ENCODE measurements at regions not wholly inside any gene's neighbourhood (a gene's known extent, or its start where the extent isn't known, plus 50 kb on each side); places are given as distances from the start of the nearest gene placed in this dataset.

GRCh38 chr14:95765051-95765450 lies 51.1 kb upstream of the TCL1A start:
- TF ChIP-seq CTCF (IDR thresholded peaks at IDR 0.05) (no peak), TAF1 (IDR thresholded peaks at IDR 0.05; ENCODE audit: borderline replicate concordance, low read depth, low read length) (no peak), RCOR1 (IDR thresholded peaks at IDR 0.05; ENCODE audit: low read length) (no peak), TEAD4 (IDR thresholded peaks at IDR 0.05; ENCODE audit: borderline replicate concordance, insufficient read depth) (no peak), GABPA (IDR thresholded peaks at IDR 0.05; ENCODE audit: low read depth) (no peak)
